Transverse colon (tissue), 4 donors: ENCODE measurements at regions not wholly inside any gene's neighbourhood (a gene's known extent, or its start where the extent isn't known, plus 50 kb on each side); places are given as distances from the start of the nearest gene placed in this dataset.

Source experiments
- DNase-seq: peaks from one replicate; pipeline ENCODE4 v3.0.0-alpha.2; 2019
- H3K27ac ChIP-seq, 4 donors: fragments of 200-600 bp; sonication (generic); 2 replicates each; pipeline ENCODE4 v1.5.1; 2016 to 2018; ENCODE audit warnings: inconsistent platforms in 4 of 4
- H3K27me3 ChIP-seq: fragments of 200-600 bp; sonication (generic); 2 replicates; pipeline ENCODE4 v1.5.1; 2017; ENCODE audit warnings: inconsistent platforms
- H3K36me3 ChIP-seq, 4 donors: fragments of 200-600 bp; sonication (generic); 2 replicates each; pipeline ENCODE4 v1.5.1; 2017 to 2019; ENCODE audit warnings: inconsistent platforms in 4 of 4
- H3K4me1 ChIP-seq, 4 donors: fragments of 200-600 bp; sonication (generic); 2 replicates each; pipeline ENCODE4 v1.5.1; 2017 to 2020; ENCODE audit warnings: inconsistent platforms in 4 of 4
- H3K4me3 ChIP-seq, 4 donors: fragments of 200-600 bp; sonication (generic); 1 replicate in 1 of 4; 2 replicates in 3 of 4; pipeline versions ENCODE4 v1.5.1 to v1.6.1; 2017 to 2019; ENCODE audit warnings: inconsistent platforms in 4 of 4
- H3K9me3 ChIP-seq, 2 donors: fragments of 200-600 bp; sonication (generic); 2 replicates each; pipeline ENCODE4 v1.5.1; 2017 to 2019; ENCODE audit warnings: inconsistent platforms in 2 of 2
- EP300 ChIP-seq: sonication (generic); formaldehyde crosslinking; IDR thresholded peaks from one replicate; pipeline ENCODE4 v1.6.1; 2017; ENCODE audit warnings: antibody characterized with exemption, low read depth
- POLR2A ChIP-seq: fragments of 450-650 bp; IDR thresholded peaks from one replicate; pipeline ENCODE4 v1.6.1; 2016; ENCODE audit warnings: antibody characterized with exemption, mild to moderate bottlenecking, moderate library complexity
- POLR2AphosphoS5 ChIP-seq, 3 donors: sonication (generic); formaldehyde crosslinking; IDR thresholded peaks; one replicate each; pipeline ENCODE4 v1.6.1; 2016; ENCODE audit warnings: antibody characterized with exemption in 3 of 3
- WGBS, 2 donors: methylation state at CpG; one replicate each; pipeline ENCODE4 v1.1.5; 2018; ENCODE audit warnings: low coverage in 1 of 2; 5-methylcytosine and 5-hydroxymethylcytosine counted together
- in situ Hi-C, 4 donors: fragments of 200-750 bp; cut with MboI; loops; one replicate each; pipeline versions ENCODE4 v1.15.0 to v1.15.1; 2017; ENCODE audit warnings: low sequenced_read_pairs in 3 of 4, low pct_ligation_motif_present in 1 of 4, low pct_unique_long_range_greater_than_20kb in 1 of 4
- intact Hi-C: fragments of 100-400 bp; cut with DNase I; formaldehyde crosslinking; loops from one replicate; pipeline ENCODE4 v1.15.1; 2023; ENCODE audit warnings: low total_unique reads
- TF ChIP-seq, protein P1 (sequence below), 5 experiments: fragments of 200-600 bp in 3 of 5; fragments of 450-650 bp in 2 of 5; sonication (generic) in 3 of 5; IDR thresholded peaks; 1 replicate in 2 of 5; 2 replicates in 3 of 5; pipeline ENCODE4 v1.5.1; 2016 to 2017; ENCODE audit warnings: antibody characterized with exemption in 5 of 5, inconsistent platforms in 3 of 5, mild to moderate bottlenecking in 2 of 5, moderate library complexity in 1 of 5

DNA sequence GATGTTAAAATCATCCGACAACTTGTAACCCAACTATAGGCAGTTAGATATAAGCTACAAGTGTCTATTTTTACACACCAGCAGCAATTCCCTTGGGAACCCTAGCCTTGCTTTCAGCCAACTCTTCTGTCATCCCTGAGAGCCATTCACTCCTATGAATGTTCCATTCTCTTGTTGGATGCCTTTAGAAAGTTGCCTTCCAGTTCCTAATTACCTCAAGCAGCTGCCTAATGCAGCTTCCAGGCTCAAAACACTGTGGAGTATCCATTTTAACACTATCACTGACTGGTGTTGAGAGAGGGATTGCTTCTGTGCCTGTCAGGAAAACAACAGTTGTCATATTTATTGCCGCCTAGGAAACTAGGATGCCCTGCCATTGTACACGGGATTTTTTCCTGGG is 402.0 kb upstream of the ACVR2A start:
- 87 to 100% methylated on average over 1 to 3 of the region's 3 CpGs for WGBS, 2 donors
- no peak overlapping the region for H3K4me3 ChIP-seq
- H3K9me3 ChIP-seq: no peaks in the 10 kb centered on the region
- no peaks in the 10 kb centered on the region for H3K4me1 ChIP-seq
- DNase-seq: no peak
- intact Hi-C loops (no loop called here), in situ Hi-C loops (no loop called here)
- H3K27ac ChIP-seq: no peak overlapping the region
- no peaks in the 10 kb centered on the region for H3K36me3 ChIP-seq
- H3K27me3 ChIP-seq: no peaks in the 10 kb centered on the region
- TF ChIP-seq POLR2AphosphoS5 (IDR thresholded peaks at IDR 0.05): no peak
- no peak for TF ChIP-seq POLR2A
- TF ChIP-seq EP300: no peak
- TF ChIP-seq, protein P1, sequence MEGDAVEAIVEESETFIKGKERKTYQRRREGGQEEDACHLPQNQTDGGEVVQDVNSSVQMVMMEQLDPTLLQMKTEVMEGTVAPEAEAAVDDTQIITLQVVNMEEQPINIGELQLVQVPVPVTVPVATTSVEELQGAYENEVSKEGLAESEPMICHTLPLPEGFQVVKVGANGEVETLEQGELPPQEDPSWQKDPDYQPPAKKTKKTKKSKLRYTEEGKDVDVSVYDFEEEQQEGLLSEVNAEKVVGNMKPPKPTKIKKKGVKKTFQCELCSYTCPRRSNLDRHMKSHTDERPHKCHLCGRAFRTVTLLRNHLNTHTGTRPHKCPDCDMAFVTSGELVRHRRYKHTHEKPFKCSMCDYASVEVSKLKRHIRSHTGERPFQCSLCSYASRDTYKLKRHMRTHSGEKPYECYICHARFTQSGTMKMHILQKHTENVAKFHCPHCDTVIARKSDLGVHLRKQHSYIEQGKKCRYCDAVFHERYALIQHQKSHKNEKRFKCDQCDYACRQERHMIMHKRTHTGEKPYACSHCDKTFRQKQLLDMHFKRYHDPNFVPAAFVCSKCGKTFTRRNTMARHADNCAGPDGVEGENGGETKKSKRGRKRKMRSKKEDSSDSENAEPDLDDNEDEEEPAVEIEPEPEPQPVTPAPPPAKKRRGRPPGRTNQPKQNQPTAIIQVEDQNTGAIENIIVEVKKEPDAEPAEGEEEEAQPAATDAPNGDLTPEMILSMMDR (IDR thresholded peaks at IDR 0.05): no peak

DNA sequence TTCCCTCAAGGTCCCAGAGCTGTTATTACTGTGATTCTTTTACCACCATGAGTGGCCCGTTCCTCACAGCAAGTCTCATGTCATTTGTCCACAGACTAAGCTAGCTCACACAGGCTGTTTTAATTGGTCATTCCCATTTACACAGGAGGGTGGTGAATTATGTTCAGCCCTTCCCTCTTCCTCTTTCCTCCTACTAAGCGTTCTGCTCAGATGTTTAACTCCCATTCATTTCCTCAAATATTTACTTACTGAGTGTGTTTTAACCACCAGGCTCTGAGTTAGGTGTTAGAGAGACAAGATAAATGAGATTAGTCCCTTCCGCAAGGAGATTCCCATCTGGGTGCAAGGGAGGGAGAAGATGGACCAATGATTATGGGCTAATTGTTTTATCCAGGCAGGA is 403.6 kb upstream of the ACVR2A start:
- no peak overlapping the region for H3K27ac ChIP-seq
- H3K27me3 ChIP-seq: no peaks in the 10 kb centered on the region
- in situ Hi-C loops (no loop called here), intact Hi-C loops (no loop called here)
- no peak overlapping the region for H3K4me3 ChIP-seq
- H3K9me3 ChIP-seq: no peaks in the 10 kb centered on the region
- DNase-seq: no peak
- no peaks in the 10 kb centered on the region for H3K4me1 ChIP-seq
- TF ChIP-seq EP300 (no peak), POLR2AphosphoS5 (IDR thresholded peaks at IDR 0.05) (no peak), POLR2A (no peak)
- TF ChIP-seq, protein P1 (IDR thresholded peaks at IDR 0.05): no peak
- H3K36me3 ChIP-seq: no peaks in the 10 kb centered on the region
- WGBS, 2 donors: 51 to 69% methylated on average over 3 of the region's 3 CpGs

DNA sequence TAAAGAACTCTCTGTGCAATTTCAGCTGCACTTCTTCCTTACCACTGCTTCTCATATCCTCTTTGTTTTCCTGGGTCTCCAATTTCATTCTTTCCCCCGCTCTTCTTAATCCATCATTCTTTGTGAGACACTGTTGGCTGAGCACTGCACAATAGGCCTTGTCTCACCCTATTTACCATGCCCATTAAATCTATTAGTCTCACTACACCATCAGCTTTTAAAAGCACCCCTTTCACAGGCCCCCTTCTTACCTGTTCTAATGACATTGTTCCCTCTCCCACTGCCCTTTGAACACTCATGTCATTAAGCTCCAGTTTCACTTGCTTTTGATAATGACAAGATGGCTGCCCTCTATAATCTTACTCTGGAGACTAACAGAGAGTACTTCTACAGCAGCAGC is 404.1 kb upstream of the ACVR2A start:
- Histone ChIP-seq H3K27ac (no peak overlapping the region), H3K9me3 (no peaks in the 10 kb centered on the region), H3K4me1 (no peaks in the 10 kb centered on the region), H3K4me3 (no peak overlapping the region), H3K27me3 (no peaks in the 10 kb centered on the region), H3K36me3 (no peaks in the 10 kb centered on the region)
- no peak for DNase-seq
- TF ChIP-seq EP300: no peak
- in situ Hi-C loops (no loop called here), intact Hi-C loops (no loop called here)
- WGBS, 2 donors: 95 to 100% methylated on average over 1 of the region's 1 CpG

DNA sequence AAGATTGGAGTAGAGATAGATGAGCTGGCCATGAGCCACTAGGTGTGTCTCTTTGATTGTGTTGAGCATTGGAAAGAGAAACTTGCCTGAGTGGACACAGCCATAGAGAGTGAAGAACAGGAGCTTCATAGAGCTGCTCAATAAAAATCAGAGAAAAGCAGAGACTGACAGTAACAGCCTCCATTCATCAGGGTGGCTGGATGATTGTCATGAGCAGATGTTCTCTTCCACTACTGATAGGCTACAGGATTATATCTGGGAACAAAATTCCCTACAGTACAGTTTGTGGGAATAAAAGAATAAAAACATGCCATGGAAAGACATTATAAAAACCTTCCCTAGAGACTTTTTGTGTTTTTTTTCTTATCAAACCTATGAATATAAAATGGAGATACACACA is 404.8 kb upstream of the ACVR2A start:
- Histone ChIP-seq H3K4me1 (no peaks in the 10 kb centered on the region), H3K4me3 (no peak overlapping the region), H3K36me3 (no peaks in the 10 kb centered on the region), H3K9me3 (no peaks in the 10 kb centered on the region), H3K27me3 (no peaks in the 10 kb centered on the region), H3K27ac (no peak overlapping the region)
- DNase-seq: no peak
- intact Hi-C loops: no loop called here
- TF ChIP-seq POLR2AphosphoS5 (IDR thresholded peaks at IDR 0.05) (no peak), EP300 (no peak)
- TF ChIP-seq, protein P1 (IDR thresholded peaks at IDR 0.05): no peak
- in situ Hi-C loops: no loop called here

DNA sequence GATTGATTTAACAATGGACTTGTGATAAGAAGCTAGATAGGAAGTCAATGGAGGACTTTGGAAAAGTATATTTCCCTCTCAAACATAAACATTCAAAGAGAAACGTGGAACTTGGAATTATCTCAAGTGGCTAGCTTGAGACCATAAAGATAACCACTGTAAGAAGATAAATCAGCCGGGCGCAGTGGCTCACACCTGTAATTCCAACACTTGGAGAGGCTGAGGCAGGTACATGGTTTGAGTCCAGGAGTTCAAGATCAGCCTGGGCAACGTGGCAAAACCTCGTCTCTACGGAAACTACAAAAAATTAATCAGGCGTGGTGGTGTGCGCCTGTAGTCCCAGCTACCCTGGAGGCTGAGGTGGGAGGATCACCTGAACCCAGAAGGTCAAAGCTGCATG is 405.9 kb upstream of the ACVR2A start:
- Histone ChIP-seq H3K36me3 (no peaks in the 10 kb centered on the region), H3K9me3 (no peaks in the 10 kb centered on the region), H3K4me3 (no peak overlapping the region), H3K4me1 (no peaks in the 10 kb centered on the region), H3K27me3 (no peaks in the 10 kb centered on the region), H3K27ac (no peak overlapping the region)
- WGBS, 2 donors: 67 to 70% methylated on average over 5 to 8 of the region's 8 CpGs
- in situ Hi-C loops: no loop called here
- DNase-seq: no peak
- intact Hi-C loops: no loop called here
- no peak for TF ChIP-seq POLR2A
- no peak for TF ChIP-seq EP300
- TF ChIP-seq, protein P1 (IDR thresholded peaks at IDR 0.05): no peak
- no peak for TF ChIP-seq POLR2AphosphoS5 (IDR thresholded peaks at IDR 0.05)
